IPS-11a (cell line): ENCODE measurements at regions not wholly inside any gene's neighbourhood (a gene's known extent, or its start where the extent isn't known, plus 50 kb on each side); places are given as distances from the start of the nearest gene placed in this dataset.

Experiments used
- H3K4me3 ChIP-seq: one replicate; pipeline ENCODE4 v1.5.1; 2013; ENCODE audit warnings: low read depth, low read length, control low read depth

GRCh38 chr9:23567516-23568165 is 258.4 kb downstream of the ELAVL2 start:
- no peak overlapping the region for H3K4me3 ChIP-seq

- H3K4me3 ChIP-seq: no peak overlapping the region
Observed at GRCh38 chr9:23571414-23572104, 254.5 kb downstream of the ELAVL2 start.

GRCh38 chr9:23573800-23574199 is 252.2 kb downstream of the ELAVL2 start:
- no peak overlapping the region for H3K4me3 ChIP-seq

GRCh38 chr9:23577611-23578010 is 248.4 kb downstream of the ELAVL2 start:
- H3K4me3 ChIP-seq: no peak overlapping the region

- no peak overlapping the region for H3K4me3 ChIP-seq
Observed at GRCh38 chr9:23581931-23582330, 244.1 kb downstream of the ELAVL2 start.

GRCh38 chr9:23582836-23583235 is 243.2 kb downstream of the ELAVL2 start:
- H3K4me3 ChIP-seq: no peak overlapping the region

GRCh38 chr9:23586906-23587305 is 239.1 kb downstream of the ELAVL2 start:
- no peak overlapping the region for H3K4me3 ChIP-seq

- no peak overlapping the region for H3K4me3 ChIP-seq
Observed at GRCh38 chr9:23587433-23587832, 238.6 kb downstream of the ELAVL2 start.

GRCh38 chr9:23587903-23588302 is 238.1 kb downstream of the ELAVL2 start:
- no peak overlapping the region for H3K4me3 ChIP-seq

GRCh38 chr9:23590276-23591000 is 235.6 kb downstream of the ELAVL2 start:
- no peak overlapping the region for H3K4me3 ChIP-seq

- no peak overlapping the region for H3K4me3 ChIP-seq
Observed at GRCh38 chr9:23594421-23594820, 231.6 kb downstream of the ELAVL2 start.

- no peak overlapping the region for H3K4me3 ChIP-seq
Observed at GRCh38 chr9:23596913-23597634, 229.0 kb downstream of the ELAVL2 start.

GRCh38 chr9:23598994-23599393 is 227.0 kb downstream of the ELAVL2 start:
- H3K4me3 ChIP-seq: no peak overlapping the region

- H3K4me3 ChIP-seq: no peak overlapping the region
Observed at GRCh38 chr9:23603311-23603710, 222.7 kb downstream of the ELAVL2 start.

GRCh38 chr9:23606107-23606506 is 219.9 kb downstream of the ELAVL2 start:
- H3K4me3 ChIP-seq: no peak overlapping the region

GRCh38 chr9:23608456-23608855 is 217.6 kb downstream of the ELAVL2 start:
- H3K4me3 ChIP-seq: no peak overlapping the region

GRCh38 chr9:23611869-23612268 is 214.2 kb downstream of the ELAVL2 start:
- no peak overlapping the region for H3K4me3 ChIP-seq

- no peak overlapping the region for H3K4me3 ChIP-seq
Observed at GRCh38 chr9:23615569-23615968, 210.5 kb downstream of the ELAVL2 start.

GRCh38 chr9:23621188-23621587 is 204.9 kb downstream of the ELAVL2 start:
- no peak overlapping the region for H3K4me3 ChIP-seq

- no peak overlapping the region for H3K4me3 ChIP-seq
Observed at GRCh38 chr9:23621924-23622323, 204.1 kb downstream of the ELAVL2 start.

- no peak overlapping the region for H3K4me3 ChIP-seq
Observed at GRCh38 chr9:23622396-23622795, 203.6 kb downstream of the ELAVL2 start.
